GM19452 (cell line): ENCODE measurements at regions not wholly inside any gene's neighbourhood (a gene's known extent, or its start where the extent isn't known, plus 50 kb on each side); places are given as distances from the start of the nearest gene placed in this dataset.

Source experiments
- ATAC-seq: cut with Tn5 transposase; IDR thresholded peaks from one replicate; pipeline ENCODE4 v1.9.1; 2021; ENCODE audit not compliant: unreplicated experiment

- ATAC-seq: no peak
These were observed 2154.0 kb upstream of the PIK3C3 start for GRCh38 chr18:39801010-39801409.

GRCh38 chr18:39799006-39799405, 2156.0 kb upstream of the PIK3C3 start:
- no peak for ATAC-seq

GRCh38 chr18:39796393-39796792, 2158.6 kb upstream of the PIK3C3 start:
- ATAC-seq: no peak

- ATAC-seq: no peak
These were observed 2159.7 kb upstream of the PIK3C3 start for GRCh38 chr18:39795350-39795749.

GRCh38 chr18:39793609-39794008, 2161.4 kb upstream of the PIK3C3 start:
- ATAC-seq: no peak

- ATAC-seq: no peak
These were observed 2166.7 kb upstream of the PIK3C3 start for GRCh38 chr18:39788383-39788782.

GRCh38 chr18:39786477-39786876, 2168.6 kb upstream of the PIK3C3 start:
- no peak for ATAC-seq

GRCh38 chr18:39784541-39784940, 2170.5 kb upstream of the PIK3C3 start:
- ATAC-seq: no peak

- no peak for ATAC-seq
These were observed 2173.5 kb upstream of the PIK3C3 start for GRCh38 chr18:39781565-39781964.

- no peak for ATAC-seq
These were observed 2174.3 kb upstream of the PIK3C3 start for GRCh38 chr18:39780774-39781173.

GRCh38 chr18:39779926-39780325, 2175.1 kb upstream of the PIK3C3 start:
- ATAC-seq: no peak

GRCh38 chr18:39776766-39777165, 2178.3 kb upstream of the PIK3C3 start:
- no peak for ATAC-seq

- no peak for ATAC-seq
These were observed 2180.0 kb upstream of the PIK3C3 start for GRCh38 chr18:39774957-39775598.

GRCh38 chr18:39773646-39774045, 2181.4 kb upstream of the PIK3C3 start:
- ATAC-seq: no peak

GRCh38 chr18:39772155-39772919, 2182.7 kb upstream of the PIK3C3 start:
- no peak for ATAC-seq

- no peak for ATAC-seq
These were observed 2184.6 kb upstream of the PIK3C3 start for GRCh38 chr18:39770399-39770798.

GRCh38 chr18:39764873-39765272, 2190.2 kb upstream of the PIK3C3 start:
- ATAC-seq: no peak

GRCh38 chr18:39761273-39761672, 2193.8 kb upstream of the PIK3C3 start:
- ATAC-seq: no peak

- ATAC-seq: no peak
These were observed 2194.3 kb upstream of the CELF4 start for GRCh38 chr18:39759926-39760325.

- no peak for ATAC-seq
These were observed 2187.6 kb upstream of the CELF4 start for GRCh38 chr18:39753178-39753577.

- no peak for ATAC-seq
These were observed 2186.8 kb upstream of the CELF4 start for GRCh38 chr18:39752351-39752750.

- ATAC-seq: no peak
These were observed 2186.3 kb upstream of the CELF4 start for GRCh38 chr18:39751921-39752320.

GRCh38 chr18:39751161-39751560, 2185.6 kb upstream of the CELF4 start:
- no peak for ATAC-seq
